ENCODE measurements at regions not wholly inside any gene's neighbourhood (a gene's known extent, or its start where the extent isn't known, plus 50 kb on each side); places are given as distances from the start of the nearest gene placed in this dataset.
A peak's percentile ranks its signal among the peaks of the same experiment; 100 is the strongest.

- H3K79me2 ChIP-seq (ENCODE audit: control insufficient read depth, insufficient read depth, low read length), result no peaks in the 10 kb centered on the region
- no peak overlapping the region for H3K27ac ChIP-seq (ENCODE audit: insufficient read depth, low read length)
- no peak for DNase-seq (ENCODE audit: low read depth in 2 of 2)
These were observed 271.4 kb upstream of the PPP2R3A start for GRCh38 chr3:135694142-135694541.

DNA sequence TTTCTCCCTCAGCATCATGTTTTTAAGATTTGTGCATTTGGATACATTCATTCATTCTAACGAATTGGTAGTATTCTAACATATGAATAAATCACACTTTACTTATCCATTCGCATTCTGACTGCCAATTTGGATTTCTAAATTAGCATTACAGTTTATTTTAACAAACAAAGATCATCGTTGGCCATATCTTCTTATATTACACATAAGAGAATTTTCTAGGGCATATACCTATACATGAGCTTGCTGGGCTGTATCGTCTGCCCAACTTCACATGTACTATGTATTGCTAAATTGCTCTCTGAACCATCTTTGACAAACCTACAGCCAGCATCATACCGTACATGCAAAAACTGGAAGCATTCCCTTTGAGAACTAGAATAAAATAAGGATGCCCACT is 265.8 kb upstream of the PPP2R3A start:
- no peak overlapping the region for H3K4me3 ChIP-seq (replicated peaks in 1 of 4; ENCODE audit: control extremely low read depth in 1 of 4, insufficient read depth in 1 of 4, low read depth in 3 of 4, low read length in 4 of 4)
- H3K79me2 ChIP-seq (ENCODE audit: control insufficient read depth, insufficient read depth, low read length), result no peaks in the 10 kb centered on the region
- H4K20me1 ChIP-seq (ENCODE audit: control insufficient read depth, extremely low read depth, insufficient read depth, low read length), result no peaks in the 10 kb centered on the region
- H3K9ac ChIP-seq (ENCODE audit: insufficient read depth, low read length), result no peak overlapping the region
- H3K36me3 ChIP-seq (ENCODE audit: control insufficient read depth, insufficient read depth, low read length), result no peaks in the 10 kb centered on the region
- no peaks in the 10 kb centered on the region for H3K4me1 ChIP-seq (ENCODE audit: control insufficient read depth, extremely low read depth, insufficient read depth, low read length)
- no peaks in the 10 kb centered on the region for H3K9me3 ChIP-seq (ENCODE audit: control insufficient read depth, insufficient read depth, low read depth, low read length)
- H3K4me2 ChIP-seq (ENCODE audit: extremely low read depth, insufficient read depth, low read length), result no peak overlapping the region
- H3K27me3 ChIP-seq (ENCODE audit: control insufficient read depth, insufficient read depth, low read length), result no peaks in the 10 kb centered on the region
- no peak for TF ChIP-seq CTCF (conservative IDR thresholded peaks at IDR 0.05 in 1 of 2, IDR thresholded peaks at IDR 0.05 in 1 of 2; ENCODE audit: low read depth in 1 of 2, low read length in 2 of 2)
- TF ChIP-seq EZH2 (IDR thresholded peaks at IDR 0.05; ENCODE audit: low read length, missing control alignments), result no peak
- no peak overlapping the region for H2AFZ ChIP-seq (ENCODE audit: low read length)
- no peak overlapping the region for H3K27ac ChIP-seq (ENCODE audit: insufficient read depth, low read length)
- DNase-seq (ENCODE audit: low read depth in 2 of 2), result no peak

More at GRCh38 chr3:135694142-135694541, 271.4 kb upstream of the PPP2R3A start:
- no peak for TF ChIP-seq EZH2 (IDR thresholded peaks at IDR 0.05; ENCODE audit: low read length, missing control alignments)
- no peak overlapping the region for H3K9ac ChIP-seq (ENCODE audit: insufficient read depth, low read length)
- no peak overlapping the region for H3K4me3 ChIP-seq (replicated peaks in 1 of 4; ENCODE audit: control extremely low read depth in 1 of 4, insufficient read depth in 1 of 4, low read depth in 3 of 4, low read length in 4 of 4)
- no peaks in the 10 kb centered on the region for H3K36me3 ChIP-seq (ENCODE audit: control insufficient read depth, insufficient read depth, low read length)
- H3K4me1 ChIP-seq (ENCODE audit: control insufficient read depth, extremely low read depth, insufficient read depth, low read length), result no peaks in the 10 kb centered on the region
- H3K27me3 ChIP-seq (ENCODE audit: control insufficient read depth, insufficient read depth, low read length), result no peaks in the 10 kb centered on the region
- no peak overlapping the region for H2AFZ ChIP-seq (ENCODE audit: low read length)
- H4K20me1 ChIP-seq (ENCODE audit: control insufficient read depth, extremely low read depth, insufficient read depth, low read length), result no peaks in the 10 kb centered on the region
- no peaks in the 10 kb centered on the region for H3K9me3 ChIP-seq (ENCODE audit: control insufficient read depth, insufficient read depth, low read depth, low read length)
- H3K4me2 ChIP-seq (ENCODE audit: extremely low read depth, insufficient read depth, low read length), result no peak overlapping the region

GRCh38 chr3:135706758-135707375 is 258.7 kb upstream of the PPP2R3A start:
- no peaks in the 10 kb centered on the region for H3K27me3 ChIP-seq (ENCODE audit: control insufficient read depth, insufficient read depth, low read length)
- DNase-seq (ENCODE audit: low read depth in 2 of 2), result peak in 1 of 2 donors; percentile 3
- H3K4me2 ChIP-seq (ENCODE audit: extremely low read depth, insufficient read depth, low read length), result no peak overlapping the region
- TF ChIP-seq CTCF (conservative IDR thresholded peaks at IDR 0.05 in 1 of 2, IDR thresholded peaks at IDR 0.05 in 1 of 2; ENCODE audit: low read depth in 1 of 2, low read length in 2 of 2), result no peak
- no peak for TF ChIP-seq EZH2 (IDR thresholded peaks at IDR 0.05; ENCODE audit: low read length, missing control alignments)
- H3K4me3 ChIP-seq (replicated peaks in 1 of 4; ENCODE audit: control extremely low read depth in 1 of 4, insufficient read depth in 1 of 4, low read depth in 3 of 4, low read length in 4 of 4), result no peak overlapping the region
- no peak overlapping the region for H3K27ac ChIP-seq (ENCODE audit: insufficient read depth, low read length)
- no peaks in the 10 kb centered on the region for H3K79me2 ChIP-seq (ENCODE audit: control insufficient read depth, insufficient read depth, low read length)
- H4K20me1 ChIP-seq (ENCODE audit: control insufficient read depth, extremely low read depth, insufficient read depth, low read length), result no peaks in the 10 kb centered on the region
- no peak overlapping the region for H3K9ac ChIP-seq (ENCODE audit: insufficient read depth, low read length)
- H3K36me3 ChIP-seq (ENCODE audit: control insufficient read depth, insufficient read depth, low read length), result no peaks in the 10 kb centered on the region
- no peaks in the 10 kb centered on the region for H3K4me1 ChIP-seq (ENCODE audit: control insufficient read depth, extremely low read depth, insufficient read depth, low read length)
- no peak overlapping the region for H2AFZ ChIP-seq (ENCODE audit: low read length)
- no peaks in the 10 kb centered on the region for H3K9me3 ChIP-seq (ENCODE audit: control insufficient read depth, insufficient read depth, low read depth, low read length)
